A673 (cell line): ENCODE measurements at regions not wholly inside any gene's neighbourhood (a gene's known extent, or its start where the extent isn't known, plus 50 kb on each side); places are given as distances from the start of the nearest gene placed in this dataset.
A peak's percentile ranks its signal among the peaks of the same experiment; 100 is the strongest.

Experiments used
- BruUV-seq: library from RNA; stranded (reverse); fragments of 400-500 nt; replicated peaks from 2 replicates; lab custom pipeline; 2021; lab: Mats Ljungman, UMichigan
- CTCF ChIA-PET: fragments of 300-600 bp; sonication (Branson Sonifier 250); formaldehyde crosslinking; loops from one replicate; lab custom pipeline; 2022; ENCODE audit warnings: antibody characterized with exemption; lab: Charles Lee
- POLR2A ChIA-PET: fragments of 300-600 bp; sonication (Branson Sonifier 250); formaldehyde crosslinking; loops from one replicate; lab custom pipeline; 2022; ENCODE audit warnings: antibody characterized with exemption; ENCODE audit not compliant: low non-redundant PET; lab: Charles Lee
- DNase-seq: peaks from one replicate; pipeline ENCODE4 v3.0.0-alpha.2; 2015; ENCODE audit warnings: low spot score
- H3K27ac ChIP-seq: fragments of 200-600 bp; sonication (generic); 2 replicates; pipeline ENCODE4 v1.5.1; 2016; ENCODE audit warnings: mixed run types, low read depth, mild to moderate bottlenecking, mixed read lengths, antibody characterized with exemption, low read length; ENCODE audit not compliant: poor library complexity, severe bottlenecking
- H3K27me3 ChIP-seq: fragments of 200-600 bp; sonication (generic); replicated peaks from 2 replicates; pipeline ENCODE4 v1.6.1; 2017; ENCODE audit warnings: mixed run types, low read depth, mild to moderate bottlenecking, mixed read lengths, antibody characterized with exemption, low read length; ENCODE audit not compliant: insufficient read depth, poor library complexity
- H3K36me3 ChIP-seq: fragments of 200-600 bp; sonication (generic); 2 replicates; pipeline ENCODE4 v1.6.1; 2016; ENCODE audit warnings: mixed run types, mild to moderate bottlenecking, mixed read lengths, antibody characterized with exemption, low read length; ENCODE audit not compliant: insufficient read depth, poor library complexity, severe bottlenecking
- H3K4me1 ChIP-seq: fragments of 200-600 bp; sonication (generic); 2 replicates; pipeline ENCODE4 v1.6.1; 2017; ENCODE audit warnings: mixed run types, mild to moderate bottlenecking, mixed read lengths, antibody characterized with exemption, low read length; ENCODE audit not compliant: insufficient read depth, poor library complexity, severe bottlenecking
- H3K4me3 ChIP-seq: fragments of 200-600 bp; sonication (generic); 2 replicates; pipeline ENCODE4 v1.5.1; 2016; ENCODE audit warnings: low read depth, mixed run types, mild to moderate bottlenecking, mixed read lengths, low read length; ENCODE audit not compliant: poor library complexity, severe bottlenecking
- H3K9me3 ChIP-seq: fragments of 200-600 bp; sonication (generic); 2 replicates; pipeline ENCODE4 v1.6.1; 2016; ENCODE audit warnings: mixed run types, low read depth, mild to moderate bottlenecking, mixed read lengths, antibody characterized with exemption, low read length; ENCODE audit not compliant: poor library complexity, severe bottlenecking
- CTCF ChIP-seq: fragments of 300-800, 200-600 bp; sonication (generic); conservative IDR thresholded peaks from 2 replicates; pipeline ENCODE4 v1.5.1; 2017; ENCODE audit warnings: low read depth, mild to moderate bottlenecking, antibody characterized with exemption, low read length, moderate library complexity, mixed read lengths
- EZH2 ChIP-seq: fragments of 200-600 bp; sonication (generic); IDR thresholded peaks from 2 replicates; pipeline ENCODE4 v1.6.1; 2017; ENCODE audit warnings: borderline replicate concordance, low read depth, mild to moderate bottlenecking, mixed read lengths, antibody characterized with exemption, low read length; ENCODE audit not compliant: poor library complexity, severe bottlenecking
- intact Hi-C: fragments of 100-400 bp; cut with micrococcal nuclease; formaldehyde crosslinking; loops from one replicate; pipeline ENCODE4 v1.10.0; 2022; ENCODE audit not compliant: unreplicated experiment

- ChIA-PET CTCF (no interaction called here), POLR2A (no interaction called here)
- H3K27ac ChIP-seq, result no peak overlapping the region
- no peaks in the 10 kb centered on the region for H3K4me1 ChIP-seq
- BruUV-seq, result no TSS peak
- intact Hi-C loops, result no loop called here
- peaks cover 6% of the 10 kb centered on the region for H3K27me3 ChIP-seq
- H3K4me3 ChIP-seq, result no peak overlapping the region
- TF ChIP-seq EZH2 (no peak), CTCF (no peak)
- DNase-seq, result no peak
- no peaks in the 10 kb centered on the region for H3K36me3 ChIP-seq
- H3K9me3 ChIP-seq, result no peaks in the 10 kb centered on the region
Observed at GRCh38 chr6:4531406-4531805, 244.8 kb upstream of the CDYL start.

GRCh38 chr6:4522453-4522852, 253.8 kb upstream of the CDYL start:
- CTCF ChIA-PET, result no interaction called here

GRCh38 chr6:4521070-4521469, 255.1 kb upstream of the CDYL start:
- TF ChIP-seq CTCF (no peak), EZH2 (no peak)
- H3K36me3 ChIP-seq, result no peaks in the 10 kb centered on the region
- no peak overlapping the region for H3K27ac ChIP-seq
- ChIA-PET CTCF (no interaction called here), POLR2A (no interaction called here)
- H3K4me1 ChIP-seq, result no peaks in the 10 kb centered on the region
- intact Hi-C loops, result no loop called here
- no peak overlapping the region for H3K4me3 ChIP-seq
- peaks cover 12% of the 10 kb centered on the region for H3K27me3 ChIP-seq
- no peaks in the 10 kb centered on the region for H3K9me3 ChIP-seq
- no peak for DNase-seq
- BruUV-seq, result no TSS peak

More at GRCh38 chr6:4522453-4522852, 253.8 kb upstream of the CDYL start:
- peak; percentile 21 for DNase-seq
- Histone ChIP-seq H3K4me1 (no peaks in the 10 kb centered on the region), H3K27me3 (peaks cover 20% of the 10 kb centered on the region), H3K27ac (no peak overlapping the region), H3K9me3 (no peaks in the 10 kb centered on the region), H3K4me3 (no peak overlapping the region), H3K36me3 (no peaks in the 10 kb centered on the region)
- TF ChIP-seq CTCF, result no peak
- no peak for TF ChIP-seq EZH2
- POLR2A ChIA-PET, result no interaction called here
- intact Hi-C loops, result no loop called here
- BruUV-seq, result no TSS peak
